A549 (cell line): ENCODE measurements at regions not wholly inside any gene's neighbourhood (a gene's known extent, or its start where the extent isn't known, plus 50 kb on each side); places are given as distances from the start of the nearest gene placed in this dataset.

Experiments
- CEBPB ChIP-seq, 2 experiments: fragments of >200 bp in 1 of 2; sonication (Bioruptor Twin) in 1 of 2; formaldehyde crosslinking in 1 of 2; IDR thresholded peaks; 2 replicates each; pipeline ENCODE4 v1.6.1; 2012 to 2016
- CHD2 ChIP-seq: fragments of 150-350 bp; IDR thresholded peaks from 2 replicates; pipeline ENCODE4 v1.6.1; 2014; ENCODE audit warnings: low read length; ENCODE audit not compliant: partially characterized antibody
- CTCF ChIP-seq: fragments of >200 bp; sonication (Bioruptor Twin); formaldehyde crosslinking; IDR thresholded peaks from 3 replicates; pipeline ENCODE4 v1.5.1; 2016
- EHF ChIP-seq: fragments of 250-450 bp; sonication (Bioruptor Pico); IDR thresholded peaks from 2 replicates; pipeline ENCODE4 v1.5.0; 2020; ENCODE audit warnings: mild to moderate bottlenecking
- HES2 ChIP-seq: fragments of >200 bp; sonication (Bioruptor Twin); formaldehyde crosslinking; IDR thresholded peaks from 2 replicates; pipeline ENCODE4 v1.6.1; 2016
- POLR2A ChIP-seq: IDR thresholded peaks from 2 replicates; pipeline ENCODE4 v1.6.1; 2012; ENCODE audit warnings: mild to moderate bottlenecking, low read length

- TF ChIP-seq CHD2 (no peak), CTCF (no peak), HES2 (no peak), EHF (CRISPR knock-in tag) (no peak), POLR2A (no peak), CEBPB (IDR thresholded peaks at IDR 0.05) (no peak)
Measured at GRCh38 chr11:59010708-59011107, 71.4 kb downstream of the GLYATL1 start.
